ENCODE measurements at regions not wholly inside any gene's neighbourhood (a gene's known extent, or its start where the extent isn't known, plus 50 kb on each side); places are given as distances from the start of the nearest gene placed in this dataset.

DNA sequence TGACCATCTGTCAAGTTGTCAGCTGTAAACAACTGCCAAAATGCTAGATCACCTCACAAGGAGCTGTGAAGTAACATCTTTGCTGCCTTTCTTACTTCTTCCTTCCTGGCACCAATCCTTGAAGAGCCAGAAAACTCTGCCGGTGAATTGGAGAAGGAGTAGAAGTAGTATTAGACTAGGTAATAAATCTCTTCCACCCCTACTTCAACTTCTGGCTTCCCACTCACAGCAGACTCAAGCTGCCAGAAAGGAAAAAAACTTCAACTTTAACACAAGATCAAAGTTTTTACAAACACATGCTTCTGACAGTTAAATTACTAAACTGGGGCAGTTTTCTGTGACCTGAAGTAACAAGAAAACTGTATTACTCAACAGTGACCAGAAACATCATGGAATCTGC is 164.7 kb upstream of the SLC7A11 start:
- POLR2A ChIA-PET: no interaction called here
- Mint-ChIP-seq H3K36me3 (ENCODE audit: low read depth) (no peaks in the 10 kb centered on the region), H3K27ac (no peak overlapping the region), H3K4me1 (no peaks in the 10 kb centered on the region), H3K4me3 (no peak overlapping the region), H3K27me3 (no peaks in the 10 kb centered on the region), H3K9me3 (ENCODE audit: low read depth) (no peaks in the 10 kb centered on the region)
- DNase-seq (no peak), ATAC-seq (no peak)
- intact Hi-C loops (cut with DNase I, micrococcal nuclease): loop anchor here in 1 of 2 experiments (5.0 kb wide), 1 partner anchor 555 kb away; no protein-coding TSS in a partner anchor
- CTCF ChIA-PET: no interaction called here

DNA sequence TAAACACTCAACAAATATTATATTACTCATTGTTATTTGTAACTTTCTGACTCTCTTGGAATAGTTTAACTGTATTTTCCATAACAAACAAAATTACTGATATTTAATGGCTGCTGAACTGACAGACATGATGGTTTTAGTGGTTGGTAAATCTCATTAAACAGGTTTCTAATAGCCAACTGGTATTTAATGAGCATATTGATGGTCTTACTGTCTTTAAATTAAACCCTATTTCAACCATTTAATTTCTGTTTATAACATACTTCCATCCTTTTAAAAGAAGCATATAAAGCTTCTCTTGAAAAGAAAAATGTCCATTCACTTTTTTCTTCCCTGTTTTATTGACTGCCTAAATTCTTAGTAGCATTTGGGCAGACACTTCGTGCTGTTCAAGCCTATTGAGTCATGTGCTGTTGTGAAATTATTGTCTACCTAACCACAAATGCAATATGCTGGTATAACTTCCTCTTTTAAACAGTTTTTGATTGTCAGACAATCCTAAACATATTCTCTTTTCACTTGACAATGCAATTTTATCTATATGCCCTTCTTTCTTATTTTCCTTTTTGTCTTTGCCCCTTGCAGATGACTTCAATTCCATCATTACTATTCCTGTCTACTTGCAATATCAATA is 163.9 kb upstream of the SLC7A11 start:
- ATAC-seq: no peak
- no peaks in the 10 kb centered on the region for H3K27me3 Mint-ChIP-seq
- CTCF ChIA-PET: no interaction called here

DNA sequence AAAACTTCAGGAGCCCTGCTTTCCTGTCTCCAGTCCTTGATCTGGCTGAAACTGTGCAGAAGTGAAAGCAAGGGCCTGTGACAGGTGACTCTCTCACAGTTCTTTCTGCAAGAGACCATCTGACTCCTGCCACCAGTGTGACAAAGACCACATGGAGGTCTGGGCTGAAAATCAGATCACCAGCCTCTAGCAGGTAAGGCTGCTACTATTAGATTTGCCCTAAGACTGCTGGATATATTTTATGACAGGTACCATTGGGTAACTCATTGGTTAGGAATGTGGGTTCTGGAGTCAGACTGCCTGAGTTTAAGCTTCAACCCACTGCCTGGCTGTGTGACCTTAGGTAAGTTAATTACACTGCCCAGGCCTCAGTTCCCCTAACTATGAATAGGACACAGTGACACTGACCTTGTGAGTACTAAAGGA is 163.3 kb upstream of the SLC7A11 start:
- Mint-ChIP-seq H3K27me3 (no peaks in the 10 kb centered on the region), H3K9me3 (ENCODE audit: low read depth) (no peaks in the 10 kb centered on the region), H3K4me3 (no peak overlapping the region), H3K4me1 (no peaks in the 10 kb centered on the region), H3K36me3 (ENCODE audit: low read depth) (no peaks in the 10 kb centered on the region), H3K27ac (no peak overlapping the region)
- DNase-seq (no peak), ATAC-seq (no peak)
- ChIA-PET CTCF (no interaction called here), POLR2A (no interaction called here)
- intact Hi-C loops (cut with DNase I, micrococcal nuclease): loop anchor here in 1 of 2 experiments (5.0 kb wide), 1 partner anchor 553 kb away; no protein-coding TSS in a partner anchor

More for the DNA sequence above, 163.9 kb upstream of the SLC7A11 start:
- no peaks in the 10 kb centered on the region for H3K36me3 Mint-ChIP-seq (ENCODE audit: low read depth)
- no peak overlapping the region for H3K27ac Mint-ChIP-seq
- POLR2A ChIA-PET: no interaction called here
- no peak for DNase-seq
- no peak overlapping the region for H3K4me3 Mint-ChIP-seq
- no peaks in the 10 kb centered on the region for H3K4me1 Mint-ChIP-seq
- intact Hi-C loops (cut with DNase I, micrococcal nuclease): loop anchor here in 1 of 2 experiments (5.0 kb wide), 1 partner anchor 554 kb away; no protein-coding TSS in a partner anchor
- H3K9me3 Mint-ChIP-seq (ENCODE audit: low read depth): no peaks in the 10 kb centered on the region

DNA sequence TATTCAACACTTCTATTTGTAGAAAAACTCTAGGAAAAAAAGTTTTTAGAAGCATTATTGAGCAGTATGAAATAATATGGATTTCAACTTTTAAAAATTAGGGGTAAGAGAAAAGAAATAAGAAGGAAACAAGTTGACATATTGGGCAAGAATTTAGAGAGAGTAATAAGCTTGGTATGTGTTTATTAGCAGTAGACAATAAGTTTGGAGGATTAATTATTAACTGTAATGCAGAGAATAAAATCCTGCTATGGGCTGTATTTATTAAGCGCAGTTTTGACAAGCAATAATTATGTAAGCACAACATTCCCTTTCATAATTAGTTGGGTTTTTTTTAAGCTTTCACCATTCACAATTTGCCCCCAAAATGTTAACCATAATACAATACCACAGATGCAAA is 162.7 kb upstream of the SLC7A11 start:
- POLR2A ChIA-PET: no interaction called here
- no peak for ATAC-seq
- H3K9me3 Mint-ChIP-seq (ENCODE audit: low read depth): no peaks in the 10 kb centered on the region
- CTCF ChIA-PET: no interaction called here
- H3K36me3 Mint-ChIP-seq (ENCODE audit: low read depth): no peaks in the 10 kb centered on the region
- no peak overlapping the region for H3K4me3 Mint-ChIP-seq
- no peak for DNase-seq
- H3K4me1 Mint-ChIP-seq: no peaks in the 10 kb centered on the region
- intact Hi-C loops (cut with DNase I, micrococcal nuclease): loop anchor here in 1 of 2 experiments (5.0 kb wide), 1 partner anchor 552 kb away; no protein-coding TSS in a partner anchor
- no peak overlapping the region for H3K27ac Mint-ChIP-seq
- no peaks in the 10 kb centered on the region for H3K27me3 Mint-ChIP-seq

DNA sequence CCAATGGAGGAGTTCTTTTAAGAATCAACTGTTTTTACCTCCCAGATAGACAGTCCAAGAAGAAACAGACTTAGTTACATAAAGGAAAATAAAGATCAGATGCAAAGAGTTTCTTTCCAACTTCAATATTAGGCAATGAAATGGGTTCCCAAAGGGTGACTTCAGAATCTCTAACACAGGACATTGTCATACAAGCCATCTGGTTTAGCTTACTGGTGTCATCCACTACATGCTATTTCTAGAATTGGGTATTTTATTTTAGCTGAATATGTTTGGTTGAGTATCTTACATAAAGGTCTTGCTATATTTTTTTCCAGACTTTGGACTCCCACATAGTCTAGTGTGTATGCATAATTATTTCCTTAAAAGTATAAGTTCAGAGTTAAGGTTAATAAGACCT is 162.1 kb upstream of the SLC7A11 start:
- ChIA-PET POLR2A (no interaction called here), CTCF (no interaction called here)
- Mint-ChIP-seq H3K27ac (no peak overlapping the region), H3K4me1 (no peaks in the 10 kb centered on the region), H3K27me3 (no peaks in the 10 kb centered on the region), H3K9me3 (ENCODE audit: low read depth) (no peaks in the 10 kb centered on the region), H3K36me3 (ENCODE audit: low read depth) (no peaks in the 10 kb centered on the region), H3K4me3 (no peak overlapping the region)
- DNase-seq (no peak), ATAC-seq (no peak)
- intact Hi-C loops (cut with DNase I, micrococcal nuclease): no loop called here

DNA sequence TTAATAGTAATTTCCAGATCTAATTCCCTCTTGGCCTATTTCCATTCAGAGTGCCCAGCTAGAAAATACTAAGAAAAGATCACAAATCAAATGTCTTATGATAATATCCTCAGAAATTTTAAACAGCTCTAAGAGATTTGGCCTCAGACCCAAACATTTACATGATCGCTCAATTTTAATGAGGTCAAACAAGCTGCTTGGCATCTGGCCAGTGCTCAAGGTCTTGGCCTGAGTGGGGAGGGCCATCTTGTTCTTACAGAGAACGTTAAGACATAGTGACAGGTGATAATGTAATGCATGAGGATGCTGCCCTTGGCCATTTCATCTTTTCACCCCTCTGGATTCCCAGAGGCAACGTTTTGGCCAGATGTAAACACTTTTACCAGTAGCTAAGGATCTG is 159.2 kb upstream of the SLC7A11 start:
- Mint-ChIP-seq H3K36me3 (ENCODE audit: low read depth) (no peaks in the 10 kb centered on the region), H3K9me3 (ENCODE audit: low read depth) (no peaks in the 10 kb centered on the region), H3K4me3 (no peak overlapping the region), H3K27me3 (no peaks in the 10 kb centered on the region), H3K27ac (no peak overlapping the region), H3K4me1 (no peaks in the 10 kb centered on the region)
- POLR2A ChIA-PET: no interaction called here
- DNase-seq: no peak
- CTCF ChIA-PET: no interaction called here
- intact Hi-C loops (cut with DNase I, micrococcal nuclease): no loop called here
- ATAC-seq: no peak

DNA sequence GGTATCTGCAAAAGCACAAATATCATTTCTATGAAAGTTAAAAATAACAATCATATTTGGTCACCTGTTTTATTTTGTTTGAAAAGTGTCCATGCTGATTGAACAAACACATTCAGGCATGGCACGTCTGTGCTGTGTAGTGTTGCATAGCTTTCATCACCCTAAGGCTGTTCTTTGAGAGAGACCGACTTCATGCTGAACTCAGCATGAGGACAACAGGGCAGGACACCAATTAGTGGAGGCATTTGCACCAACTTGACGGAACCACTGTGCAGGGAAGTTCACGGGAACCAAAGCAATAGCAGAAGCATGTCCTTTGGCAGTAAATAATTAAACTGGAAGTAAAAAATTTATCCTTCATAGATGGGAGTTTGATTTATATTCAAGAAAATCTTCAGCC is 158.4 kb upstream of the SLC7A11 start:
- no peaks in the 10 kb centered on the region for H3K9me3 Mint-ChIP-seq (ENCODE audit: low read depth)
- DNase-seq (no peak), ATAC-seq (no peak)
- H3K4me3 Mint-ChIP-seq: no peak overlapping the region
- H3K27me3 Mint-ChIP-seq: no peaks in the 10 kb centered on the region
- H3K36me3 Mint-ChIP-seq (ENCODE audit: low read depth): no peaks in the 10 kb centered on the region
- H3K27ac Mint-ChIP-seq: no peak overlapping the region
- ChIA-PET CTCF (interaction anchor here (1.4 kb wide), 1 partner anchor 14 kb away, joined by 3 read pairs; no protein-coding TSS in a partner anchor), POLR2A (no interaction called here)
- H3K4me1 Mint-ChIP-seq: no peaks in the 10 kb centered on the region
- intact Hi-C loops (cut with DNase I, micrococcal nuclease): no loop called here

DNA sequence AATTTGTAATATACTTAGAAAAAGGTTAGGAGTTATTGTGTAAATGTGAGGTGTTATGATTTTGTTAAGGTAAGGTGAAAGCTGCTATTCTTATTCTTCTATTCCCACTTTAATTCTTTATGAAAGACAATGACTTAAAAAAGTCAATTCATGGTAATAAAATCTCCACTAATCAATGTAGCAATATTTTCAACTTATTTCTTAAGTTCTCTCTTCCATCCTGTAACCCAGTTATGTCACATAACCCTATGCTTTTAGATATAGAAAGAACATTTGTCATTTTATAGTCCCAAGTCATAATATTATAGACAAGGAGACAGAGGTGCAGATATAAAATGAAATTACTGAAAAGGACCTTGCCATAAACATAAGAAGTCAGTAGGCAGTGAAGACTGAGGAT is 157.9 kb upstream of the SLC7A11 start:
- POLR2A ChIA-PET: no interaction called here
- intact Hi-C loops (cut with DNase I, micrococcal nuclease): no loop called here
- no peak overlapping the region for H3K4me3 Mint-ChIP-seq
- H3K36me3 Mint-ChIP-seq (ENCODE audit: low read depth): no peaks in the 10 kb centered on the region
- H3K9me3 Mint-ChIP-seq (ENCODE audit: low read depth): no peaks in the 10 kb centered on the region
- no peak for ATAC-seq
- no peak for DNase-seq
- H3K27ac Mint-ChIP-seq: no peak overlapping the region
- no peaks in the 10 kb centered on the region for H3K4me1 Mint-ChIP-seq
- H3K27me3 Mint-ChIP-seq: no peaks in the 10 kb centered on the region
- CTCF ChIA-PET: interaction anchor here (1.3 to 1.4 kb wide), 2 partner anchors 13 to 281 kb away, joined by 3 read pairs; no protein-coding TSS in a partner anchor

DNA sequence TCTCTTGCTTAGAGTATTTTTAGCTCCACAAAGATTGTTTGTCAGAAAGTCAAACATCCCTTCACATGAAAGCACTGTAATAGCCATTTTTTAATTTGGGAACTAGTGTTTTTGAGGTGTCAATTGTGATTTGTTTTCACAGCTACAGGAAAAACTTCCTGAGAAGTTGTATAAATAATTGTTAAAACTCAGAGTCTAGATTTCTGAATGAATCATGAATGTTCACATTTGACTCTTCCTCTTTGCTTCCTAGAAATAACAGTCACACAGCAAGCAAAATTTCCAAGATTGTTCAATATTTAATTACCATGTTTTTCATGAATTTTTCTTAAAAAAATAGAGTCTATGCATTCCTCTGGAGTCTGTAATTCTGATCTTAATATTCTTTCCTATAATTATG is 156.9 kb upstream of the SLC7A11 start:
- H3K27ac Mint-ChIP-seq: no peak overlapping the region
- no peaks in the 10 kb centered on the region for H3K4me1 Mint-ChIP-seq
- no peak for DNase-seq
- ChIA-PET CTCF (interaction anchor here (1.3 to 1.4 kb wide), 2 partner anchors 12 to 282 kb away, joined by 3 read pairs; no protein-coding TSS in a partner anchor), POLR2A (no interaction called here)
- no peaks in the 10 kb centered on the region for H3K9me3 Mint-ChIP-seq (ENCODE audit: low read depth)
- H3K27me3 Mint-ChIP-seq: no peaks in the 10 kb centered on the region
- no peak for ATAC-seq
- intact Hi-C loops (cut with DNase I, micrococcal nuclease): no loop called here
- no peak overlapping the region for H3K4me3 Mint-ChIP-seq
- H3K36me3 Mint-ChIP-seq (ENCODE audit: low read depth): no peaks in the 10 kb centered on the region

DNA sequence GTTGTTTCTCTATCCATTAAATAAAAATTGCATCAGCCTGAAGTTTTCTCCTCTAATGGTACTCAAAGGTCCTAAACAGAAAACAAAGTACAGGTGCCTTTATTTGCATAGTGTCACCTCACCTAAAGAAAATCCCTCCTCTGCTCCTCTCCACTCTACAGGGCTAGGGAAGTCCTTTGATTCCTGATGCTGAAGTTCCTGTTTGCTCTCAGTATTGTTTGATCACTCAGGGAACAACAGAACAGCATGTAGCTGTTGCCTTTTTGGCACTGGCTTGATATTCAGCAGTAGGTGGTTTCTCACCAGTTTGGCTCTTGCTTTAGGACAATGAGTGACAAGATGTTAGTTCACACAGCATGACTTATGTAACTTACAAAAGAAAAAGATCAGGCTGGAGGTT is 156.2 kb upstream of the SLC7A11 start:
- no peaks in the 10 kb centered on the region for H3K36me3 Mint-ChIP-seq (ENCODE audit: low read depth)
- H3K27ac Mint-ChIP-seq: no peak overlapping the region
- DNase-seq (no peak), ATAC-seq (no peak)
- ChIA-PET CTCF (no interaction called here), POLR2A (no interaction called here)
- H3K27me3 Mint-ChIP-seq: no peaks in the 10 kb centered on the region
- H3K9me3 Mint-ChIP-seq (ENCODE audit: low read depth): no peaks in the 10 kb centered on the region
- H3K4me1 Mint-ChIP-seq: no peaks in the 10 kb centered on the region
- no peak overlapping the region for H3K4me3 Mint-ChIP-seq
- intact Hi-C loops (cut with DNase I, micrococcal nuclease): no loop called here

DNA sequence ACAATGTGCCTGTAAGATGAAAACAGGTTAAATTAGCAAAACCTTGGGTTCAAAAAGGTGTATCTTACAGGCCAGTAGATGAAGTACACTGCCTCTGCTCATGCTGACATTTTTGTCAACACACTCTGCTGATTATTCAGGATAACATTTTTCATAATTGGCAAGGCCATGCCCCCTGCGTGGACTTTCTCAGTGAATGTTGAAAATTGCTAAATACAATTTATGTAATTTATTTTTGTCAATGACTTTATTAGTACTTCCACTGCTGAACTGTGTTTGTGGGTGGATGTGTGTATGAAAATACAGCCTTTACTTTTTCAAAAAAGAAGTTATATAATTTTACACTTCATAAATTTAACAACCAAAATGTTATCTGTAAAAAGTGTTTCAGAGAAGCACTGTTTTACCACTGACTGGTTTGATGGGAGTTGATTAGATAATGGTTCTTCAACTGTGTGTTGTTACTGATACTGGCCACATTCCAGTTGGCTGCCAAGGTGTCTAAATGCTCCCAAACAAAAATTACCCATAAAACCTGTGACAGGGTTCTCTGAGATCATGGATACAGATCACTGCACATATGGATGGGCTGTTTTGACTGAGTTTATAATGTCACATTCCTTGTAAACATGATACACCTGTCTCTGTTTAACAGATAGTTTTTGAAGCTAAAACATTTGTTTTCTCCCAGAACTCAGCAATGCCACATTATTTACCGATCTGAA is 151.9 kb upstream of the SLC7A11 start:
- Mint-ChIP-seq H3K27me3 (no peaks in the 10 kb centered on the region), H3K36me3 (ENCODE audit: low read depth) (no peaks in the 10 kb centered on the region), H3K4me3 (no peak overlapping the region), H3K4me1 (no peaks in the 10 kb centered on the region), H3K27ac (no peak overlapping the region), H3K9me3 (ENCODE audit: low read depth) (no peaks in the 10 kb centered on the region)
- no peak for DNase-seq
- no peak for ATAC-seq
- POLR2A ChIA-PET: no interaction called here
- intact Hi-C loops (cut with DNase I, micrococcal nuclease): no loop called here
- CTCF ChIA-PET: no interaction called here

DNA sequence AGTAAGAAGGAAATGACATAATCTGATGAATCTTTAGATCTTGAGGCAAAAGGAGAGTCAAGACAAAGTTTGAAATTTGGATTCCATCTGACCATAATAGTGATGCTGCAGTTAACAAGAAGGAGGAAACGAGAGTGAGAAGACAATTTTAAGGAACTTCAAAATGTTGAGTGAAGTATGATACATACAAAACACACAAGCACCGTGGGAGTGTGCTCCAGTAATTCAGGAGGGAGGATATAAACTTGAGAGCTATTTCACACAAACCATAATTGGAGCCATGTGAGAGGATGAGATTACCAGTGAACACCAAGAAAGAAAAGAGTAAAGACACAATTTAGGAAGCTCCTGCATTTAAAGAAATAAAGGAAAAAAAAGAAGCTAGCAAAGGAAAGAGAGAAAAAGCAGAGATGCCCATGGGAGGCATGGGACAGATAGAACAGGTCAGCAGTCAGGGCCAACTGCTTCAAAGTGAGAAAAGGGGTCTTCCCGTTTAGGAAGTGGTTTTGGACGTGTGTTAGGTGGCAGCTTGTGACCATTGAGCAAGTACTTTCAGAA is 150.7 kb upstream of the SLC7A11 start:
- no peak overlapping the region for H3K27ac Mint-ChIP-seq
- no peak overlapping the region for H3K4me3 Mint-ChIP-seq
- no peaks in the 10 kb centered on the region for H3K9me3 Mint-ChIP-seq (ENCODE audit: low read depth)
- ATAC-seq (no peak), DNase-seq (no peak)
- H3K27me3 Mint-ChIP-seq: no peaks in the 10 kb centered on the region
- intact Hi-C loops (cut with DNase I, micrococcal nuclease): no loop called here
- no peaks in the 10 kb centered on the region for H3K4me1 Mint-ChIP-seq
- ChIA-PET CTCF (no interaction called here), POLR2A (no interaction called here)
- no peaks in the 10 kb centered on the region for H3K36me3 Mint-ChIP-seq (ENCODE audit: low read depth)
